CD4-positive, alpha-beta T cell treated with Interleukin-4 for 4 hours (primary cell): ENCODE measurements at regions not wholly inside any gene's neighbourhood (a gene's known extent, or its start where the extent isn't known, plus 50 kb on each side); places are given as distances from the start of the nearest gene placed in this dataset.
"Not testable (repeated sequence)": the region's sequence is repeated elsewhere in the genome, so short reads cannot be mapped to it uniquely, and the experiment has no call there.

ENCODE experiments used
- DNase-seq: peaks from one replicate; pipeline ENCODE4 v3.0.0-alpha.2; 2020

GRCh38 chr12:88733008-88733407 lies 152.7 kb upstream of the KITLG start:
- no peak for DNase-seq

GRCh38 chr12:88729196-88729595 lies 148.9 kb upstream of the KITLG start:
- DNase-seq = no peak

- no peak for DNase-seq
Measured at GRCh38 chr12:88726806-88727720, 146.8 kb upstream of the KITLG start.

GRCh38 chr12:88725592-88726143 lies 145.4 kb upstream of the KITLG start:
- DNase-seq = no peak

- DNase-seq = no peak
Measured at GRCh38 chr12:88723219-88723618, 142.9 kb upstream of the KITLG start.

- no peak for DNase-seq
Measured at GRCh38 chr12:88720785-88721650, 140.7 kb upstream of the KITLG start.

GRCh38 chr12:88720231-88720630 lies 140.0 kb upstream of the KITLG start:
- DNase-seq = no peak

- no peak for DNase-seq
Measured at GRCh38 chr12:88717188-88717587, 136.9 kb upstream of the KITLG start.

GRCh38 chr12:88716240-88716639 lies 136.0 kb upstream of the KITLG start:
- DNase-seq = no peak

- DNase-seq = no peak
Measured at GRCh38 chr12:88715673-88716072, 135.4 kb upstream of the KITLG start.

GRCh38 chr12:88714263-88714882 lies 134.1 kb upstream of the KITLG start:
- DNase-seq = not testable (repeated sequence)

- no peak for DNase-seq
Measured at GRCh38 chr12:88707800-88708199, 127.5 kb upstream of the KITLG start.

- DNase-seq = no peak
Measured at GRCh38 chr12:88706286-88706685, 126.0 kb upstream of the KITLG start.

GRCh38 chr12:88703790-88704189 lies 123.5 kb upstream of the KITLG start:
- DNase-seq = no peak

- DNase-seq = no peak
Measured at GRCh38 chr12:88698471-88698870, 118.2 kb upstream of the KITLG start.

- DNase-seq = no peak
Measured at GRCh38 chr12:88693837-88694445, 113.7 kb upstream of the KITLG start.

- DNase-seq = no peak
Measured at GRCh38 chr12:88691811-88692210, 111.5 kb upstream of the KITLG start.

- no peak for DNase-seq
Measured at GRCh38 chr12:88684610-88685009, 104.3 kb upstream of the KITLG start.

GRCh38 chr12:88684170-88684569 lies 103.9 kb upstream of the KITLG start:
- DNase-seq = no peak

- no peak for DNase-seq
Measured at GRCh38 chr12:88683628-88684027, 103.4 kb upstream of the KITLG start.

- DNase-seq = no peak
Measured at GRCh38 chr12:88681271-88681670, 101.0 kb upstream of the KITLG start.

GRCh38 chr12:88677464-88677863 lies 97.2 kb upstream of the KITLG start:
- no peak for DNase-seq

GRCh38 chr12:88667615-88668014 lies 87.3 kb upstream of the KITLG start:
- DNase-seq = not testable (repeated sequence)
